ENCODE measurements at regions not wholly inside any gene's neighbourhood (a gene's known extent, or its start where the extent isn't known, plus 50 kb on each side); places are given as distances from the start of the nearest gene placed in this dataset.
"Not testable (repeated sequence)": the region's sequence is repeated elsewhere in the genome, so short reads cannot be mapped to it uniquely, and the experiment has no call there.

GRCh38 chr1:115527746-115528145, 114.0 kb upstream of the VANGL1 start:
- no peak for DNase-seq (ENCODE audit: extremely low read depth, low read depth)
- TF ChIP-seq, protein P1, sequence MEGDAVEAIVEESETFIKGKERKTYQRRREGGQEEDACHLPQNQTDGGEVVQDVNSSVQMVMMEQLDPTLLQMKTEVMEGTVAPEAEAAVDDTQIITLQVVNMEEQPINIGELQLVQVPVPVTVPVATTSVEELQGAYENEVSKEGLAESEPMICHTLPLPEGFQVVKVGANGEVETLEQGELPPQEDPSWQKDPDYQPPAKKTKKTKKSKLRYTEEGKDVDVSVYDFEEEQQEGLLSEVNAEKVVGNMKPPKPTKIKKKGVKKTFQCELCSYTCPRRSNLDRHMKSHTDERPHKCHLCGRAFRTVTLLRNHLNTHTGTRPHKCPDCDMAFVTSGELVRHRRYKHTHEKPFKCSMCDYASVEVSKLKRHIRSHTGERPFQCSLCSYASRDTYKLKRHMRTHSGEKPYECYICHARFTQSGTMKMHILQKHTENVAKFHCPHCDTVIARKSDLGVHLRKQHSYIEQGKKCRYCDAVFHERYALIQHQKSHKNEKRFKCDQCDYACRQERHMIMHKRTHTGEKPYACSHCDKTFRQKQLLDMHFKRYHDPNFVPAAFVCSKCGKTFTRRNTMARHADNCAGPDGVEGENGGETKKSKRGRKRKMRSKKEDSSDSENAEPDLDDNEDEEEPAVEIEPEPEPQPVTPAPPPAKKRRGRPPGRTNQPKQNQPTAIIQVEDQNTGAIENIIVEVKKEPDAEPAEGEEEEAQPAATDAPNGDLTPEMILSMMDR (IDR thresholded peaks at IDR 0.05; ENCODE audit: low read depth, low read length): no peak

GRCh38 chr1:115526900-115527299, 114.9 kb upstream of the VANGL1 start:
- DNase-seq (ENCODE audit: extremely low read depth, low read depth): no peak
- TF ChIP-seq, protein P1 (IDR thresholded peaks at IDR 0.05; ENCODE audit: low read depth, low read length): no peak

- TF ChIP-seq, protein P1 (IDR thresholded peaks at IDR 0.05; ENCODE audit: low read depth, low read length): no peak
- DNase-seq (ENCODE audit: extremely low read depth, low read depth): no peak
Measured at GRCh38 chr1:115524236-115524635, 117.5 kb upstream of the VANGL1 start.

DNA sequence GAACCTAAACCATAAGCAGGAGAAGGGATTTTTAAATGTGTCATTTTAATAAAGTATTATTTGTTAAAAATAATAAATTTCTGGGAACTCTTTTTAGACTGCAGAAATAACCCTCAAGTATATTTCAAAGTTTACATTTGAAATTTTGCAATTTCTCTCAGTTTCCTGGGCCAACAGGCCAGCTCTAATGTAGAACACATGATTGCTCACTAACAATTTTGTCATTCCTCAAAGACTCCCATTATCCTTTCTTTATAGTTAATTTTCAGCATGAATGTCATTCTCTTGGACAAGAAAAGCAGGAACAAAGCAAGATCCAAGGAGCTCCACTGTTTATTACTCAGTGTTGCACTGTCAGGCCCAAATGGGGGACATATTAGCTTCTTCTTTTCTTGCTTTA, 119.4 kb upstream of the VANGL1 start:
- TF ChIP-seq, protein P1 (IDR thresholded peaks at IDR 0.05; ENCODE audit: low read depth, low read length): no peak
- no peak for DNase-seq (ENCODE audit: extremely low read depth, low read depth)

DNA sequence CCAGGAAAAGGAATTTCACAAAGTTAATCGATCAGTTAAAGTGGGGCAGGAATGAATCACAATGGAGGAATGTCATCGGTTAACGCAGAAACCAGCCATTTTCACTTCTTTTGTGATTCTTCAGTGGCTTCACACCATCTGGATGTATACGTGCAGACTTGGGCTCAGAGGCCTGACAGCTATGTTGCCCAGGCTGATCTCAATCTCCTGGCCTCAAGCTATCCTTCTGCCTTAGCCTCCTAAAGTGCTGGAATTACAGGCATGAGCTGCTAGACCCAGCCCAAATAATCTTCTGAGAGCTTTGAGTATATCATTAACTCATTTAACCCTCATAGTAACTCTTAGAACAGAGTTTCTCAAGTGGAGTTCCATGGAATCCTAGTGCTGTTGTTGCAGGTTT, 126.5 kb upstream of the VANGL1 start:
- TF ChIP-seq, protein P1 (IDR thresholded peaks at IDR 0.05; ENCODE audit: low read depth, low read length): no peak
- no peak for DNase-seq (ENCODE audit: extremely low read depth, low read depth)

DNA sequence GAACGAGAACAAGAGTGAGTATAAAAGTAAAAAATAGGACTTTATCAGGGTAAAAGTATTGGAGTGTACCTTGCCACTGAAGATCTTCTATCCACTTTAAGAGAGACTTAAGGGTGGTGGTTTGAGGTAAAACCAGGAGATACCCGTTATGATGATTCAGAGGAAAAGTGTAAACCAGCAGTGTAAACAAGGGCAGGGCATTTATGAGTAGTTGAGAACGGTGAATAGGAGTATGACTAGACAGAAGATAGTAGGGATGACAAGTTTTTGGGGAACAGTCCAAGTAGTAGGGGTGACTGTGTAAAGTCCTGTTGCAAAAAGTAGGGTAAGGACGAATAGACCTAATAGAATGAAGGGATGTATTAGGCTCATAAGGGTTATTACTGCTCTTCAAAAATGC, 131.5 kb upstream of the VANGL1 start:
- not testable (repeated sequence) for DNase-seq (ENCODE audit: extremely low read depth, low read depth)

DNA sequence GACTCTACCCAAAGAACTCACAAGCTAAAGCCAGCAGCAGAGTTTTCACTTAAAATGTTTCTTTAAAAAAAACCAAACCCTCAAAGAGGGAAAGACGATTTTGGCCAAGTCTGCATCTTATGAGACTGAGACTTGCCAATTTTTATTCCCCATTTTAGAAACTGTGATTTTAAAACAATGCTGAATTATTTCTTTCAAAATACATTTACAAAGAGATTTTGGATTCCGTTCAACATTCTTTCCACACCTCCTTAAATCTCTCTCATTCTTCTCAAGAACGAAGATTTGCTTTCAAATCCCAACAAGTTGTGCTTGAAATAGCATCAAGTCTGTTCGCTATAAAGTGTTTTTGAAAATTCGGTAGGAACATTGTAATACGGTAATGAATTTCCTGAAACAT, 133.9 kb upstream of the VANGL1 start:
- no peak for DNase-seq (ENCODE audit: extremely low read depth, low read depth)
- TF ChIP-seq, protein P1 (IDR thresholded peaks at IDR 0.05; ENCODE audit: low read depth, low read length): no peak

DNA sequence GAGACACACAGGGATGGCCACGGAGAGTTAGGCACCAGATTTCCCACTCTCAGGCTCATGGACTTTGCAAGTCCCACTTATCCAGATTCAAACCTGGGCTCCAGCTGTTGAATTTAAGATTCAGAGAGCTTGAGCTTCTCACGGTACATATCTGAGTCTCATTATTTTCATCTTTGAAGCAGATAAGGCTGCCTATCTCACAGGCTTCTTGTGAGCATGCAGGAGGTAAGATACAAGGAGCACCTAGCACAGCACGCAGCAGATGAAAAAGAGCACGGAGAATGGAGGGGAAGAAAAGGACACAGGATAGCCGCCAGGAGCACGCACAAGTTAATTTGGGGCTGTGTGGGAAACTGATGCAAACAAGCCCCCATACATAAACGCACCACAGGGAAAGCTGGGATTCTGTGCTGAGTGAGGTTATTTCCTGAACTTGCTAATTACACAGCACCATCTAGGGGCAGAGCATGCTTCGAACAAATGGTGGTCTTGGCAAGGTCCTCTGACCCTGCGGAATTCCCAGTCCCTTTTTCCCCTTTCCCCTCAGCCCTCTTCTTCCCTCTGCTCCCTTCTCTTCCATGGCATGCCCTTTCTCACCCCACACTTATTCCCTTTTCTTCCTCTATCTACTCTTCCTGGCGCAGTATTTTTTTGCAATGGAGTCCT, 134.7 kb upstream of the VANGL1 start:
- DNase-seq (ENCODE audit: extremely low read depth, low read depth): peak; percentile 23
- TF ChIP-seq, protein P1 (IDR thresholded peaks at IDR 0.05; ENCODE audit: low read depth, low read length): peak; percentile 60

All from AG09319 (cell line).